ENCODE measurements at regions not wholly inside any gene's neighbourhood (a gene's known extent, or its start where the extent isn't known, plus 50 kb on each side); places are given as distances from the start of the nearest gene placed in this dataset.

DNA sequence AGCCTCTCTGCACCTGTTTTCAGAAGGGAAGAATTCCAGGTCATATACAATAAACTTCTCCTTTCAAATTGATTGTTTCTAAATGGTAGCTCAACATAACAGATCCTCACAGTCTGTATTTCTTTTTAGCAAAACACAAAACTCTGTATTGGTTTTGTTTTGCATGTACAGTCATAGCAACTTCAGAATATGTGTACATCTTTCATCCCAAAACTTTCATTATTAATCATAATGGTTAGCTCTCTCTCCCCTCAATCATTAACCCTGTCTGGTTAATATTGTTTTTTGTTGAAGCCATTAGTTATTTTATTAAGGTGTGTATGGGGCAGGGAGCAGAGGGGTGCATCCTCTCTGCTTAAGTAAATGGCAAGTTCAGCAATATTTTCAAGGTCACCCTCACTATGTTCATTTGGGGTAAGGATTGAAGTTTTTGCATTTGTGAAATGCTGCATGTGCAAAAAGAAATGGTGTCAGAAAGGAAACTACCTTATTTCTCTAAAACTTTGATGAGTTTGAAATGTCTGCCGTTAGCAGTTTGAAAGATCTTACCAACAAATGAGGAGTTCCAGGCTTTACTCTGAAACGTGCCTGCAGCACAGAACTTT lies 136.8 kb upstream of the BTBD3 start:
- TF ChIP-seq POLR2A (IDR thresholded peaks at IDR 0.05): no peak
- TF ChIP-seq, protein P1, sequence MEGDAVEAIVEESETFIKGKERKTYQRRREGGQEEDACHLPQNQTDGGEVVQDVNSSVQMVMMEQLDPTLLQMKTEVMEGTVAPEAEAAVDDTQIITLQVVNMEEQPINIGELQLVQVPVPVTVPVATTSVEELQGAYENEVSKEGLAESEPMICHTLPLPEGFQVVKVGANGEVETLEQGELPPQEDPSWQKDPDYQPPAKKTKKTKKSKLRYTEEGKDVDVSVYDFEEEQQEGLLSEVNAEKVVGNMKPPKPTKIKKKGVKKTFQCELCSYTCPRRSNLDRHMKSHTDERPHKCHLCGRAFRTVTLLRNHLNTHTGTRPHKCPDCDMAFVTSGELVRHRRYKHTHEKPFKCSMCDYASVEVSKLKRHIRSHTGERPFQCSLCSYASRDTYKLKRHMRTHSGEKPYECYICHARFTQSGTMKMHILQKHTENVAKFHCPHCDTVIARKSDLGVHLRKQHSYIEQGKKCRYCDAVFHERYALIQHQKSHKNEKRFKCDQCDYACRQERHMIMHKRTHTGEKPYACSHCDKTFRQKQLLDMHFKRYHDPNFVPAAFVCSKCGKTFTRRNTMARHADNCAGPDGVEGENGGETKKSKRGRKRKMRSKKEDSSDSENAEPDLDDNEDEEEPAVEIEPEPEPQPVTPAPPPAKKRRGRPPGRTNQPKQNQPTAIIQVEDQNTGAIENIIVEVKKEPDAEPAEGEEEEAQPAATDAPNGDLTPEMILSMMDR (IDR thresholded peaks at IDR 0.05): no peak
